ENCODE measurements at regions not wholly inside any gene's neighbourhood (a gene's known extent, or its start where the extent isn't known, plus 50 kb on each side); places are given as distances from the start of the nearest gene placed in this dataset.

DNA sequence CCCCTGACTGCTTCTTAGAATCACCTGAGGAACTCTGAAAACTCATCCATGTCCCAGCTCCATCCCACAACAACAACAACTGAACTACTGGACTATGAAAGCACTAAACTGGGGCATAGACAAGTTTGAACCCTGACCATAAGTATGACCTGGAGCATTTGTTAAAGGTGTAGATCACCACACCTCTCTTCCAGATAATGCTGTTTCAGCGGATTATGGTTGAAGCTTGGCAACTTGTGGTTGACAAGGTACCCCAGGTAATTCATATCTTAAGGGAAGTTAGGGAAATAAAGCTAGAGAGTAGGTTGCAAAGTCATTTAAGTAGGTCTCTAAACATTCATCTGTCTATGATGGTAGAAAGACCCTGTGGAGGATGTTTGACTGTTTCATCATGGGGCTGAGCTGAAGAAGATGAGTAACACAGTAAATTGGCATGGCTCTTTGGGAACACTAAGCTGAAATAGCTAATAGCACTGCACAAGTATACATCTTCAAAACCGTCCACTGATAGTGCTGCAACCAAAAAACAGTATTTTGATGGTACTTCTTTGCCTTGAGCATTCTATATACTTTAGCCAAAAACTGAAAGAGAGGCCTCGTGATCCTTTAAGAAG lies 80.2 kb downstream of the TMEM174 start:
- Histone ChIP-seq H3K4me3 (ENCODE audit: low read depth in 2 of 2, low read length in 1 of 2) (no peak overlapping the region), H3K9me3 (no peaks in the 10 kb centered on the region), H3K79me2 (ENCODE audit: insufficient read depth) (no peaks in the 10 kb centered on the region), H3K36me3 (replicated peaks in 1 of 2; ENCODE audit: control insufficient read depth in 1 of 2, insufficient read depth in 2 of 2, low read length in 1 of 2) (no peaks in the 10 kb centered on the region), H3F3A (replicated peaks; ENCODE audit: insufficient read depth) (peaks cover 6% of the 10 kb centered on the region), H4K20me1 (ENCODE audit: insufficient read depth) (no peaks in the 10 kb centered on the region), H3K27me3 (ENCODE audit: insufficient read depth) (no peaks in the 10 kb centered on the region), H3K4me2 (no peak overlapping the region), H3K9me2 (no peaks in the 10 kb centered on the region), H3K9ac (no peak overlapping the region), H2AFZ (ENCODE audit: low read depth) (no peak overlapping the region), H3K27ac (ENCODE audit: low read depth in 2 of 2, low read length in 1 of 2) (no peak overlapping the region), H3K4me1 (ENCODE audit: control insufficient read depth in 1 of 2, insufficient read depth in 2 of 2, low read depth in 1 of 2, low read length in 1 of 2) (no peaks in the 10 kb centered on the region; a peak in 1 of 4 replicates)
- ChIA-PET CTCF (interaction anchor here (1.7 kb wide), 1 partner anchor 12 kb away, joined by 4 read pairs; no protein-coding TSS in a partner anchor), POLR2A (no interaction called here)
- DNase-seq, result no peak
- TF ChIP-seq, protein P1, sequence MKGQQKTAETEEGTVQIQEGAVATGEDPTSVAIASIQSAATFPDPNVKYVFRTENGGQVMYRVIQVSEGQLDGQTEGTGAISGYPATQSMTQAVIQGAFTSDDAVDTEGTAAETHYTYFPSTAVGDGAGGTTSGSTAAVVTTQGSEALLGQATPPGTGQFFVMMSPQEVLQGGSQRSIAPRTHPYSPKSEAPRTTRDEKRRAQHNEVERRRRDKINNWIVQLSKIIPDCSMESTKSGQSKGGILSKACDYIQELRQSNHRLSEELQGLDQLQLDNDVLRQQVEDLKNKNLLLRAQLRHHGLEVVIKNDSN (IDR thresholded peaks at IDR 0.05; ENCODE audit: borderline replicate concordance, low read depth), result no peak
- no peak for TF ChIP-seq GABPA (IDR thresholded peaks at IDR 0.05; ENCODE audit: low read depth)
- TF ChIP-seq NFIC (IDR thresholded peaks at IDR 0.05; ENCODE audit: borderline replicate concordance), result no peak
- WGBS (ENCODE audit: low lambda C conversion rate), result 41% methylated on average over 3 of the region's 3 CpGs

DNA sequence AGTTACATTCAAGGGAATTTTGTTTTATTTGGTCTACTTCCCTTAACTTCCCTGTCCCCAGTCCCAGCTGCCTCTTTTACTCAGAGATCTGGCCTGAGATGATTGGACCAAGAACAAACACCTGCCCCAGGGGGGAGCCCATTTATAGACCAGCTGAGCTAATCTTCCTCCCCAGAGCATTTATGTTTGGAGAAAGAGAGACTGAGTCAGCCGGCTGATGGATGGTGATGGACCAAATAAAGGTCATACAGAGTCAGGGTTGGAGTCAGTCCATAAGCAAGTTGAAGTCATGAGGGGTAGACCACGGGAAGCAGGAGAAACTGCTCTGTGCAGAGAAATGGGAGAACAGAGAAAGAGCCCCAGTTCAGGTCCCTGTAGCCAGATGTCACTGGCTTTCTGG lies 77.7 kb downstream of the TMEM174 start:
- no peaks in the 10 kb centered on the region for H3K27me3 ChIP-seq (ENCODE audit: insufficient read depth)
- WGBS (ENCODE audit: low lambda C conversion rate), result 10% methylated on average over 2 of the region's 2 CpGs
- TF ChIP-seq POLR2AphosphoS5 (IDR thresholded peaks at IDR 0.05; ENCODE audit: low read depth, low read length), result no peak
- TF ChIP-seq, protein P1 (IDR thresholded peaks at IDR 0.05; ENCODE audit: borderline replicate concordance, low read depth), result no peak
- no peak for TF ChIP-seq RCOR1 (IDR thresholded peaks at IDR 0.05; ENCODE audit: low read length)
- TF ChIP-seq, protein P2, sequence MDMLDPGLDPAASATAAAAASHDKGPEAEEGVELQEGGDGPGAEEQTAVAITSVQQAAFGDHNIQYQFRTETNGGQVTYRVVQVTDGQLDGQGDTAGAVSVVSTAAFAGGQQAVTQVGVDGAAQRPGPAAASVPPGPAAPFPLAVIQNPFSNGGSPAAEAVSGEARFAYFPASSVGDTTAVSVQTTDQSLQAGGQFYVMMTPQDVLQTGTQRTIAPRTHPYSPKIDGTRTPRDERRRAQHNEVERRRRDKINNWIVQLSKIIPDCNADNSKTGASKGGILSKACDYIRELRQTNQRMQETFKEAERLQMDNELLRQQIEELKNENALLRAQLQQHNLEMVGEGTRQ (IDR thresholded peaks at IDR 0.05; ENCODE audit: borderline replicate concordance, low read depth, low read length), result no peak
- TF ChIP-seq TEAD4 (IDR thresholded peaks at IDR 0.05; ENCODE audit: borderline replicate concordance, insufficient read depth), result no peak
- TF ChIP-seq NFIC (IDR thresholded peaks at IDR 0.05; ENCODE audit: borderline replicate concordance), result no peak
- TF ChIP-seq GABPA (IDR thresholded peaks at IDR 0.05; ENCODE audit: low read depth), result no peak
- TF ChIP-seq ZBTB33 (IDR thresholded peaks at IDR 0.05; ENCODE audit: borderline replicate concordance, low read depth), result no peak
- no peak overlapping the region for H3K4me3 ChIP-seq (ENCODE audit: low read depth in 2 of 2, low read length in 1 of 2)
- no peaks in the 10 kb centered on the region for H3K9me2 ChIP-seq
- H3F3A ChIP-seq (replicated peaks; ENCODE audit: insufficient read depth), result peaks cover 6% of the 10 kb centered on the region
- H2AFZ ChIP-seq (ENCODE audit: low read depth), result no peak overlapping the region
- H3K4me2 ChIP-seq, result no peak overlapping the region
- CTCF ChIA-PET, result interaction anchor here (0.9 to 1.4 kb wide), 2 partner anchors 17 to 35 kb away, joined by 3 to 6 read pairs; no protein-coding TSS in a partner anchor
- H3K4me1 ChIP-seq (ENCODE audit: control insufficient read depth in 1 of 2, insufficient read depth in 2 of 2, low read depth in 1 of 2, low read length in 1 of 2), result no peaks in the 10 kb centered on the region
- no peak for DNase-seq
- H3K9me3 ChIP-seq, result no peaks in the 10 kb centered on the region
- H3K79me2 ChIP-seq (ENCODE audit: insufficient read depth), result no peaks in the 10 kb centered on the region
- no peak overlapping the region for H3K9ac ChIP-seq
- H3K27ac ChIP-seq (ENCODE audit: low read depth in 2 of 2, low read length in 1 of 2), result no peak overlapping the region
- POLR2A ChIA-PET, result no interaction called here
- no peaks in the 10 kb centered on the region for H4K20me1 ChIP-seq (ENCODE audit: insufficient read depth)
- no peaks in the 10 kb centered on the region for H3K36me3 ChIP-seq (replicated peaks in 1 of 2; ENCODE audit: control insufficient read depth in 1 of 2, insufficient read depth in 2 of 2, low read length in 1 of 2)
